HCT116 (cell line): ENCODE measurements at regions not wholly inside any gene's neighbourhood (a gene's known extent, or its start where the extent isn't known, plus 50 kb on each side); places are given as distances from the start of the nearest gene placed in this dataset.

Source experiments
- ATAC-seq: fragments of 200-7000 bp; cut with Tn5 transposase; 2 replicates; pipeline ENCODE4 v1.9.1; 2020; ENCODE audit warnings: mild to moderate bottlenecking, moderate library complexity
- BruUV-seq: library from RNA; stranded (reverse); fragments of 400-500 nt; replicated peaks from 2 replicates; lab custom pipeline; 2021; lab: Mats Ljungman, UMichigan
- CTCF ChIA-PET: fragments of 300-600 bp; sonication (Branson Sonifier 250); formaldehyde crosslinking; loops from one replicate; lab custom pipeline; 2021; ENCODE audit warnings: antibody characterized with exemption; lab: Charles Lee
- POLR2A ChIA-PET: fragments of 300-600, 350-600 bp; sonication (Branson Sonifier 250); formaldehyde crosslinking; loops from one replicate; lab custom pipeline; 2021; ENCODE audit warnings: antibody characterized with exemption; lab: Charles Lee
- RAD21 ChIA-PET, 2 experiments: fragments of 300-600 bp; sonication (Branson Sonifier 250); formaldehyde crosslinking; loops; one replicate each; lab custom pipeline; 2023; ENCODE audit warnings: low total read pairs in 2 of 2; ENCODE audit not compliant: uncharacterized antibody in 2 of 2, unreplicated experiment in 2 of 2, low non-redundant PET in 1 of 2; lab: Charles Lee
- DNase-seq: peaks from one replicate; pipeline ENCODE4 v3.0.0-alpha.2; 2010; ENCODE audit warnings: low read depth, low spot score
- H2AFZ ChIP-seq: fragments of 200-600 bp; shearing (Covaris generic), sonication (generic); 2 replicates; pipeline ENCODE4 v1.6.1; 2017; ENCODE audit warnings: low read depth, mixed run types, mixed read lengths, antibody characterized with exemption, low read length; ENCODE audit not compliant: poor library complexity, severe bottlenecking
- H3K27ac ChIP-seq: 2 replicates; pipeline ENCODE4 v1.5.1; 2012; ENCODE audit warnings: low read depth, low read length
- H3K27me3 ChIP-seq: fragments of 200-600 bp; sonication (generic); 2 replicates; pipeline ENCODE4 v1.6.1; 2016; ENCODE audit warnings: mixed run types, low read length, mixed read lengths; ENCODE audit not compliant: insufficient read depth
- H3K36me3 ChIP-seq, 2 experiments: fragments of 200-500 bp in 1 of 2; fragments of 200-600 bp in 1 of 2; sonication (Bioruptor generic) in 1 of 2; sonication (generic) in 1 of 2; 2 replicates each; pipeline versions ENCODE4 v1.5.1 to v1.6.1; 2014 to 2016; ENCODE audit warnings: low read length in 2 of 2, inconsistent platforms in 1 of 2, mixed read lengths in 1 of 2, mixed run types in 1 of 2; ENCODE audit not compliant: insufficient read depth in 2 of 2, control insufficient read depth in 1 of 2
- H3K4me1 ChIP-seq, 2 experiments: fragments of 200-600 bp in 1 of 2; sonication (generic) in 1 of 2; 2 replicates each; pipeline versions ENCODE4 v1.5.1 to v1.6.1; 2012 to 2017; ENCODE audit warnings: low read length in 2 of 2, inconsistent platforms in 1 of 2, mild to moderate bottlenecking in 1 of 2, mixed read lengths in 1 of 2, mixed run types in 1 of 2, moderate library complexity in 1 of 2; ENCODE audit not compliant: insufficient read depth in 2 of 2, control insufficient read depth in 1 of 2
- H3K4me2 ChIP-seq: fragments of 200-600 bp; sonication (generic); 2 replicates; pipeline ENCODE4 v1.6.1; 2017; ENCODE audit warnings: mixed run types, low read length, mixed read lengths
- H3K4me3 ChIP-seq, 2 experiments: fragments of 200-600 bp in 1 of 2; sonication (generic) in 1 of 2; replicated peaks in 1 of 2; 2 replicates each; pipeline ENCODE4 v1.5.1; 2011 to 2016; ENCODE audit warnings: low read length in 2 of 2, control low read depth in 1 of 2, low read depth in 1 of 2, mild to moderate bottlenecking in 1 of 2, mixed read lengths in 1 of 2, mixed run types in 1 of 2
- H3K79me2 ChIP-seq: fragments of 200-600 bp; sonication (generic); 2 replicates; pipeline ENCODE4 v1.6.1; 2017; ENCODE audit warnings: mild to moderate bottlenecking, mixed run types, low read length, moderate library complexity, mixed read lengths; ENCODE audit not compliant: insufficient read depth
- H3K9ac ChIP-seq: fragments of 200-600 bp; sonication (generic); 2 replicates; pipeline ENCODE4 v1.6.1; 2016; ENCODE audit warnings: low read length, mixed read lengths
- H3K9me2 ChIP-seq: fragments of 200-600 bp; sonication (generic), shearing (Covaris generic); 2 replicates; pipeline ENCODE4 v1.6.1; 2017; ENCODE audit warnings: mixed run types, mild to moderate bottlenecking, moderate library complexity; ENCODE audit not compliant: insufficient read depth
- H3K9me3 ChIP-seq, 2 experiments: fragments of 200-500 bp in 1 of 2; fragments of 200-600 bp in 1 of 2; sonication (Bioruptor generic) in 1 of 2; sonication (generic) in 1 of 2; 2 replicates each; pipeline ENCODE4 v1.6.1; 2014 to 2017; ENCODE audit warnings: low read length in 2 of 2, mixed read lengths in 2 of 2, inconsistent platforms in 1 of 2, low read depth in 1 of 2, mild to moderate bottlenecking in 1 of 2, mixed run types in 1 of 2, moderate library complexity in 1 of 2; ENCODE audit not compliant: control insufficient read depth in 1 of 2, insufficient read depth in 1 of 2
- H4K20me1 ChIP-seq: fragments of 200-600 bp; sonication (generic), shearing (Covaris generic); 2 replicates; pipeline ENCODE4 v1.6.1; 2017; ENCODE audit warnings: mixed run types, mild to moderate bottlenecking, moderate library complexity; ENCODE audit not compliant: insufficient read depth
- CBX3 ChIP-seq: IDR thresholded peaks from 2 replicates; pipeline ENCODE4 v1.6.1; 2012; ENCODE audit warnings: low read depth
- CEBPB ChIP-seq: IDR thresholded peaks from 2 replicates; pipeline ENCODE4 v1.6.1; 2012; ENCODE audit warnings: low read depth
- ELF1 ChIP-seq: IDR thresholded peaks from 2 replicates; pipeline ENCODE4 v1.6.1; 2012; ENCODE audit warnings: low read depth, borderline replicate concordance
- EZH2 ChIP-seq: fragments of 200-600 bp; sonication (generic); IDR thresholded peaks from 2 replicates; pipeline ENCODE4 v1.6.1; 2017; ENCODE audit warnings: antibody characterized with exemption, mixed run types
- EZH2phosphoT487 ChIP-seq: fragments of 200-600 bp; IDR thresholded peaks from 2 replicates; pipeline ENCODE4 v1.6.1; 2018; ENCODE audit warnings: antibody characterized with exemption, borderline replicate concordance
- FOSL1 ChIP-seq: IDR thresholded peaks from 2 replicates; pipeline ENCODE4 v1.6.1; 2012; ENCODE audit warnings: low read depth
- JUND ChIP-seq: IDR thresholded peaks from 2 replicates; pipeline ENCODE4 v1.6.1; 2012
- POLR2A ChIP-seq: IDR thresholded peaks from 2 replicates; pipeline ENCODE4 v1.7.0; 2011; ENCODE audit warnings: borderline replicate concordance; ENCODE audit not compliant: insufficient read depth, insufficient read length; ENCODE audit errors: extremely low read depth
- POLR2AphosphoS5 ChIP-seq: IDR thresholded peaks from 2 replicates; pipeline ENCODE4 v1.6.1; 2011; ENCODE audit warnings: mild to moderate bottlenecking, low read depth, low read length, moderate library complexity
- RAD21 ChIP-seq: IDR thresholded peaks from 2 replicates; pipeline ENCODE4 v1.6.1; 2012; ENCODE audit warnings: low read depth, mild to moderate bottlenecking
- SIN3A ChIP-seq: IDR thresholded peaks from 2 replicates; pipeline ENCODE4 v1.6.1; 2012; ENCODE audit warnings: low read depth
- SP1 ChIP-seq: IDR thresholded peaks from 2 replicates; pipeline ENCODE4 v1.6.1; 2012; ENCODE audit warnings: low read depth
- TCF7L2 ChIP-seq: IDR thresholded peaks from 2 replicates; pipeline ENCODE4 v1.7.0; 2011; ENCODE audit warnings: borderline replicate concordance, inconsistent platforms; ENCODE audit not compliant: insufficient read depth, insufficient read length; ENCODE audit errors: extremely low read depth
- YY1 ChIP-seq: IDR thresholded peaks from 2 replicates; pipeline ENCODE4 v1.6.1; 2011; ENCODE audit warnings: low read length, low read depth, moderate library complexity, mild to moderate bottlenecking; ENCODE audit not compliant: insufficient replicate concordance; ENCODE audit errors: extremely low read depth
- ZFX ChIP-seq: fragments of 450-650 bp; IDR thresholded peaks from 2 replicates; pipeline ENCODE4 v1.6.1; 2017
- ZNF274 ChIP-seq: fragments of 200-500 bp; sonication (Bioruptor generic); IDR thresholded peaks from 2 replicates; pipeline ENCODE4 v1.6.1; 2014; ENCODE audit warnings: mild to moderate bottlenecking, low read depth, low read length, inconsistent platforms
- intact Hi-C: fragments of 100-400 bp; cut with micrococcal nuclease; formaldehyde crosslinking; loops from 2 replicates; pipeline ENCODE4 v1.10.0; 2022
- TF ChIP-seq, protein P1 (sequence below): IDR thresholded peaks from 2 replicates; pipeline ENCODE4 v1.6.1; 2012; ENCODE audit warnings: low read depth
- TF ChIP-seq, protein P2 (sequence below): IDR thresholded peaks from 2 replicates; pipeline ENCODE4 v1.6.1; 2011; ENCODE audit warnings: mild to moderate bottlenecking, low read length, moderate library complexity; ENCODE audit not compliant: insufficient replicate concordance; ENCODE audit errors: extremely low read depth
- TF ChIP-seq, protein P3 (sequence below): IDR thresholded peaks from 2 replicates; pipeline ENCODE4 v1.6.1; 2012

DNA sequence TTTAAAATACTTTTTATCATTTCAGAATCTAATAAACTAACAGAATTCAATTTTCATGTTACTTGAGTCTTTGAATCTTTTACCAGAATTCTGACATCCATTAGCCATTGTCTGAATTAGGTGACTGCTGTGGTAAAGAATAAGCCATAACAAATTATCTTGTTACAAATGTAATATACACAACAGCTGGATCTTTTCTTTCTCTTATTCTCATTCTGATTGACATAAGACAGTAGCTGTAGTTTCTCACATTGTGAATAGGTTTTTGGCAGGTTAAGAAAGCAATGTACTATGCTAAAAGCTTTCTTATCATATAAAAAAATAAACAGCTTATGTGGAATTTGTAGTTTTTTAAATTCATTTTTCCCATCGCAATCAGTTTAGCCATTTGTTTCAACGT lies 734.0 kb upstream of the PCDH9 start:
- POLR2A ChIA-PET: no interaction called here
- CTCF ChIA-PET: no interaction called here
- no TSS peak for BruUV-seq
- Histone ChIP-seq H3K4me2 (no peak overlapping the region), H3K9me3 (no peaks in the 10 kb centered on the region), H2AFZ (no peak overlapping the region), H3K4me3 (no peak overlapping the region), H3K27ac (no peak overlapping the region), H3K9me2 (no peaks in the 10 kb centered on the region), H3K9ac (no peak overlapping the region), H3K4me1 (no peaks in the 10 kb centered on the region), H3K36me3 (no peaks in the 10 kb centered on the region), H4K20me1 (no peaks in the 10 kb centered on the region), H3K79me2 (no peaks in the 10 kb centered on the region), H3K27me3 (no peaks in the 10 kb centered on the region)
- intact Hi-C loops: no loop called here
- no peak for DNase-seq
- no peak for ATAC-seq
- TF ChIP-seq POLR2A (no peak), CEBPB (no peak), EZH2phosphoT487 (no peak), JUND (no peak), ZNF274 (no peak), YY1 (no peak), SIN3A (no peak), SP1 (no peak), ELF1 (no peak), RAD21 (no peak), POLR2AphosphoS5 (no peak), TCF7L2 (no peak), EZH2 (no peak), FOSL1 (no peak), CBX3 (no peak), ZFX (no peak)
- TF ChIP-seq, protein P1, sequence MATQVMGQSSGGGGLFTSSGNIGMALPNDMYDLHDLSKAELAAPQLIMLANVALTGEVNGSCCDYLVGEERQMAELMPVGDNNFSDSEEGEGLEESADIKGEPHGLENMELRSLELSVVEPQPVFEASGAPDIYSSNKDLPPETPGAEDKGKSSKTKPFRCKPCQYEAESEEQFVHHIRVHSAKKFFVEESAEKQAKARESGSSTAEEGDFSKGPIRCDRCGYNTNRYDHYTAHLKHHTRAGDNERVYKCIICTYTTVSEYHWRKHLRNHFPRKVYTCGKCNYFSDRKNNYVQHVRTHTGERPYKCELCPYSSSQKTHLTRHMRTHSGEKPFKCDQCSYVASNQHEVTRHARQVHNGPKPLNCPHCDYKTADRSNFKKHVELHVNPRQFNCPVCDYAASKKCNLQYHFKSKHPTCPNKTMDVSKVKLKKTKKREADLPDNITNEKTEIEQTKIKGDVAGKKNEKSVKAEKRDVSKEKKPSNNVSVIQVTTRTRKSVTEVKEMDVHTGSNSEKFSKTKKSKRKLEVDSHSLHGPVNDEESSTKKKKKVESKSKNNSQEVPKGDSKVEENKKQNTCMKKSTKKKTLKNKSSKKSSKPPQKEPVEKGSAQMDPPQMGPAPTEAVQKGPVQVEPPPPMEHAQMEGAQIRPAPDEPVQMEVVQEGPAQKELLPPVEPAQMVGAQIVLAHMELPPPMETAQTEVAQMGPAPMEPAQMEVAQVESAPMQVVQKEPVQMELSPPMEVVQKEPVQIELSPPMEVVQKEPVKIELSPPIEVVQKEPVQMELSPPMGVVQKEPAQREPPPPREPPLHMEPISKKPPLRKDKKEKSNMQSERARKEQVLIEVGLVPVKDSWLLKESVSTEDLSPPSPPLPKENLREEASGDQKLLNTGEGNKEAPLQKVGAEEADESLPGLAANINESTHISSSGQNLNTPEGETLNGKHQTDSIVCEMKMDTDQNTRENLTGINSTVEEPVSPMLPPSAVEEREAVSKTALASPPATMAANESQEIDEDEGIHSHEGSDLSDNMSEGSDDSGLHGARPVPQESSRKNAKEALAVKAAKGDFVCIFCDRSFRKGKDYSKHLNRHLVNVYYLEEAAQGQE: no peak
- TF ChIP-seq, protein P2, sequence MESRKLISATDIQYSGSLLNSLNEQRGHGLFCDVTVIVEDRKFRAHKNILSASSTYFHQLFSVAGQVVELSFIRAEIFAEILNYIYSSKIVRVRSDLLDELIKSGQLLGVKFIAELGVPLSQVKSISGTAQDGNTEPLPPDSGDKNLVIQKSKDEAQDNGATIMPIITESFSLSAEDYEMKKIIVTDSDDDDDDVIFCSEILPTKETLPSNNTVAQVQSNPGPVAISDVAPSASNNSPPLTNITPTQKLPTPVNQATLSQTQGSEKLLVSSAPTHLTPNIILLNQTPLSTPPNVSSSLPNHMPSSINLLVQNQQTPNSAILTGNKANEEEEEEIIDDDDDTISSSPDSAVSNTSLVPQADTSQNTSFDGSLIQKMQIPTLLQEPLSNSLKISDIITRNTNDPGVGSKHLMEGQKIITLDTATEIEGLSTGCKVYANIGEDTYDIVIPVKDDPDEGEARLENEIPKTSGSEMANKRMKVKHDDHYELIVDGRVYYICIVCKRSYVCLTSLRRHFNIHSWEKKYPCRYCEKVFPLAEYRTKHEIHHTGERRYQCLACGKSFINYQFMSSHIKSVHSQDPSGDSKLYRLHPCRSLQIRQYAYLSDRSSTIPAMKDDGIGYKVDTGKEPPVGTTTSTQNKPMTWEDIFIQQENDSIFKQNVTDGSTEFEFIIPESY: no peak
- TF ChIP-seq, protein P3, sequence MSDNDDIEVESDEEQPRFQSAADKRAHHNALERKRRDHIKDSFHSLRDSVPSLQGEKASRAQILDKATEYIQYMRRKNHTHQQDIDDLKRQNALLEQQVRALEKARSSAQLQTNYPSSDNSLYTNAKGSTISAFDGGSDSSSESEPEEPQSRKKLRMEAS: no peak
- RAD21 ChIA-PET: no interaction called here
